HCT116 (cell line): ENCODE measurements at regions not wholly inside any gene's neighbourhood (a gene's known extent, or its start where the extent isn't known, plus 50 kb on each side); places are given as distances from the start of the nearest gene placed in this dataset.

Experiments
- ATAC-seq: fragments of 200-7000 bp; cut with Tn5 transposase; 2 replicates; pipeline ENCODE4 v1.9.1; 2020; ENCODE audit warnings: mild to moderate bottlenecking, moderate library complexity
- BruUV-seq: library from RNA; stranded (reverse); fragments of 400-500 nt; replicated peaks from 2 replicates; lab custom pipeline; 2021; lab: Mats Ljungman, UMichigan
- CTCF ChIA-PET: fragments of 300-600 bp; sonication (Branson Sonifier 250); formaldehyde crosslinking; loops from one replicate; lab custom pipeline; 2021; ENCODE audit warnings: antibody characterized with exemption; lab: Charles Lee
- POLR2A ChIA-PET: fragments of 300-600, 350-600 bp; sonication (Branson Sonifier 250); formaldehyde crosslinking; loops from one replicate; lab custom pipeline; 2021; ENCODE audit warnings: antibody characterized with exemption; lab: Charles Lee
- RAD21 ChIA-PET, 2 experiments: fragments of 300-600 bp; sonication (Branson Sonifier 250); formaldehyde crosslinking; loops; one replicate each; lab custom pipeline; 2023; ENCODE audit warnings: low total read pairs in 2 of 2; ENCODE audit not compliant: uncharacterized antibody in 2 of 2, unreplicated experiment in 2 of 2, low non-redundant PET in 1 of 2; lab: Charles Lee
- DNase-seq: peaks from one replicate; pipeline ENCODE4 v3.0.0-alpha.2; 2010; ENCODE audit warnings: low read depth, low spot score
- H2AFZ ChIP-seq: fragments of 200-600 bp; shearing (Covaris generic), sonication (generic); 2 replicates; pipeline ENCODE4 v1.6.1; 2017; ENCODE audit warnings: low read depth, mixed run types, mixed read lengths, antibody characterized with exemption, low read length; ENCODE audit not compliant: poor library complexity, severe bottlenecking
- H3K27ac ChIP-seq: 2 replicates; pipeline ENCODE4 v1.5.1; 2012; ENCODE audit warnings: low read depth, low read length
- H3K27me3 ChIP-seq: fragments of 200-600 bp; sonication (generic); 2 replicates; pipeline ENCODE4 v1.6.1; 2016; ENCODE audit warnings: mixed run types, low read length, mixed read lengths; ENCODE audit not compliant: insufficient read depth
- H3K36me3 ChIP-seq, 2 experiments: fragments of 200-500 bp in 1 of 2; fragments of 200-600 bp in 1 of 2; sonication (Bioruptor generic) in 1 of 2; sonication (generic) in 1 of 2; 2 replicates each; pipeline versions ENCODE4 v1.5.1 to v1.6.1; 2014 to 2016; ENCODE audit warnings: low read length in 2 of 2, inconsistent platforms in 1 of 2, mixed read lengths in 1 of 2, mixed run types in 1 of 2; ENCODE audit not compliant: insufficient read depth in 2 of 2, control insufficient read depth in 1 of 2
- H3K4me1 ChIP-seq, 2 experiments: fragments of 200-600 bp in 1 of 2; sonication (generic) in 1 of 2; 2 replicates each; pipeline versions ENCODE4 v1.5.1 to v1.6.1; 2012 to 2017; ENCODE audit warnings: low read length in 2 of 2, inconsistent platforms in 1 of 2, mild to moderate bottlenecking in 1 of 2, mixed read lengths in 1 of 2, mixed run types in 1 of 2, moderate library complexity in 1 of 2; ENCODE audit not compliant: insufficient read depth in 2 of 2, control insufficient read depth in 1 of 2
- H3K4me2 ChIP-seq: fragments of 200-600 bp; sonication (generic); 2 replicates; pipeline ENCODE4 v1.6.1; 2017; ENCODE audit warnings: mixed run types, low read length, mixed read lengths
- H3K4me3 ChIP-seq, 2 experiments: fragments of 200-600 bp in 1 of 2; sonication (generic) in 1 of 2; replicated peaks in 1 of 2; 2 replicates each; pipeline ENCODE4 v1.5.1; 2011 to 2016; ENCODE audit warnings: low read length in 2 of 2, control low read depth in 1 of 2, low read depth in 1 of 2, mild to moderate bottlenecking in 1 of 2, mixed read lengths in 1 of 2, mixed run types in 1 of 2
- H3K79me2 ChIP-seq: fragments of 200-600 bp; sonication (generic); 2 replicates; pipeline ENCODE4 v1.6.1; 2017; ENCODE audit warnings: mild to moderate bottlenecking, mixed run types, low read length, moderate library complexity, mixed read lengths; ENCODE audit not compliant: insufficient read depth
- H3K9ac ChIP-seq: fragments of 200-600 bp; sonication (generic); 2 replicates; pipeline ENCODE4 v1.6.1; 2016; ENCODE audit warnings: low read length, mixed read lengths
- H3K9me2 ChIP-seq: fragments of 200-600 bp; sonication (generic), shearing (Covaris generic); 2 replicates; pipeline ENCODE4 v1.6.1; 2017; ENCODE audit warnings: mixed run types, mild to moderate bottlenecking, moderate library complexity; ENCODE audit not compliant: insufficient read depth
- H3K9me3 ChIP-seq, 2 experiments: fragments of 200-500 bp in 1 of 2; fragments of 200-600 bp in 1 of 2; sonication (Bioruptor generic) in 1 of 2; sonication (generic) in 1 of 2; 2 replicates each; pipeline ENCODE4 v1.6.1; 2014 to 2017; ENCODE audit warnings: low read length in 2 of 2, mixed read lengths in 2 of 2, inconsistent platforms in 1 of 2, low read depth in 1 of 2, mild to moderate bottlenecking in 1 of 2, mixed run types in 1 of 2, moderate library complexity in 1 of 2; ENCODE audit not compliant: control insufficient read depth in 1 of 2, insufficient read depth in 1 of 2
- H4K20me1 ChIP-seq: fragments of 200-600 bp; sonication (generic), shearing (Covaris generic); 2 replicates; pipeline ENCODE4 v1.6.1; 2017; ENCODE audit warnings: mixed run types, mild to moderate bottlenecking, moderate library complexity; ENCODE audit not compliant: insufficient read depth
- ATF3 ChIP-seq: IDR thresholded peaks from 2 replicates; pipeline ENCODE4 v1.6.1; 2012
- CEBPB ChIP-seq: IDR thresholded peaks from 2 replicates; pipeline ENCODE4 v1.6.1; 2012; ENCODE audit warnings: low read depth
- CTCF ChIP-seq, 3 experiments: fragments of 200-600 bp in 1 of 3; sonication (generic) in 1 of 3; IDR thresholded peaks in 2 of 3; conservative IDR thresholded peaks in 1 of 3; 2 replicates each; pipeline ENCODE4 v1.5.1; 2012 to 2017; ENCODE audit warnings: low read depth in 2 of 3, low read length in 2 of 3, antibody characterized with exemption in 1 of 3, borderline replicate concordance in 1 of 3, control low read depth in 1 of 3, mild to moderate bottlenecking in 1 of 3, mixed read lengths in 1 of 3, mixed run types in 1 of 3, moderate library complexity in 1 of 3; ENCODE audit not compliant: insufficient read depth in 1 of 3
- EGR1 ChIP-seq: IDR thresholded peaks from 2 replicates; pipeline ENCODE4 v1.6.1; 2012; ENCODE audit warnings: low read depth
- ELF1 ChIP-seq: IDR thresholded peaks from 2 replicates; pipeline ENCODE4 v1.6.1; 2012; ENCODE audit warnings: low read depth, borderline replicate concordance
- EZH2phosphoT487 ChIP-seq: fragments of 200-600 bp; IDR thresholded peaks from 2 replicates; pipeline ENCODE4 v1.6.1; 2018; ENCODE audit warnings: antibody characterized with exemption, borderline replicate concordance
- FOSL1 ChIP-seq: IDR thresholded peaks from 2 replicates; pipeline ENCODE4 v1.6.1; 2012; ENCODE audit warnings: low read depth
- JUND ChIP-seq: IDR thresholded peaks from 2 replicates; pipeline ENCODE4 v1.6.1; 2012
- MAX ChIP-seq: IDR thresholded peaks from 2 replicates; pipeline ENCODE4 v1.6.1; 2012
- POLR2A ChIP-seq: IDR thresholded peaks from 2 replicates; pipeline ENCODE4 v1.7.0; 2011; ENCODE audit warnings: borderline replicate concordance; ENCODE audit not compliant: insufficient read depth, insufficient read length; ENCODE audit errors: extremely low read depth
- POLR2AphosphoS5 ChIP-seq: IDR thresholded peaks from 2 replicates; pipeline ENCODE4 v1.6.1; 2011; ENCODE audit warnings: mild to moderate bottlenecking, low read depth, low read length, moderate library complexity
- RAD21 ChIP-seq: IDR thresholded peaks from 2 replicates; pipeline ENCODE4 v1.6.1; 2012; ENCODE audit warnings: low read depth, mild to moderate bottlenecking
- REST ChIP-seq: IDR thresholded peaks from 2 replicates; pipeline ENCODE4 v1.6.1; 2012; ENCODE audit warnings: low read depth
- SIN3A ChIP-seq: IDR thresholded peaks from 2 replicates; pipeline ENCODE4 v1.6.1; 2012; ENCODE audit warnings: low read depth
- SP1 ChIP-seq: IDR thresholded peaks from 2 replicates; pipeline ENCODE4 v1.6.1; 2012; ENCODE audit warnings: low read depth
- SRF ChIP-seq: IDR thresholded peaks from 2 replicates; pipeline ENCODE4 v1.6.1; 2012; ENCODE audit warnings: low read depth
- TCF7L2 ChIP-seq: IDR thresholded peaks from 2 replicates; pipeline ENCODE4 v1.7.0; 2011; ENCODE audit warnings: borderline replicate concordance, inconsistent platforms; ENCODE audit not compliant: insufficient read depth, insufficient read length; ENCODE audit errors: extremely low read depth
- YY1 ChIP-seq: IDR thresholded peaks from 2 replicates; pipeline ENCODE4 v1.6.1; 2011; ENCODE audit warnings: low read length, low read depth, moderate library complexity, mild to moderate bottlenecking; ENCODE audit not compliant: insufficient replicate concordance; ENCODE audit errors: extremely low read depth
- ZBTB33 ChIP-seq: IDR thresholded peaks from 2 replicates; pipeline ENCODE4 v1.6.1; 2011; ENCODE audit warnings: mild to moderate bottlenecking, low read length, moderate library complexity; ENCODE audit not compliant: insufficient replicate concordance; ENCODE audit errors: extremely low read depth
- ZFX ChIP-seq: fragments of 450-650 bp; IDR thresholded peaks from 2 replicates; pipeline ENCODE4 v1.6.1; 2017
- ZNF274 ChIP-seq: fragments of 200-500 bp; sonication (Bioruptor generic); IDR thresholded peaks from 2 replicates; pipeline ENCODE4 v1.6.1; 2014; ENCODE audit warnings: mild to moderate bottlenecking, low read depth, low read length, inconsistent platforms
- intact Hi-C: fragments of 100-400 bp; cut with micrococcal nuclease; formaldehyde crosslinking; loops from 2 replicates; pipeline ENCODE4 v1.10.0; 2022

- ATAC-seq (peak; percentile 77), DNase-seq (no peak)
- Histone ChIP-seq H3K4me3 (peak overlapping the region in 1 of 2 experiments; percentile 43; a peak in 2 of 4 replicates), H2AFZ (peak overlapping the region; percentile 50), H3K9me2 (no peaks in the 10 kb centered on the region), H3K27me3 (no peaks in the 10 kb centered on the region), H3K9me3 (no peaks in the 10 kb centered on the region), H3K27ac (peak overlapping the region; percentile 8; the same call in 1 of the 2 replicates), H3K4me1 (peaks cover 15 to 36% of the 10 kb centered on the region in 2 experiments), H3K4me2 (peak overlapping the region; percentile 77), H3K36me3 (no peaks in the 10 kb centered on the region), H4K20me1 (no peaks in the 10 kb centered on the region), H3K9ac (no peak overlapping the region), H3K79me2 (no peaks in the 10 kb centered on the region)
- ChIA-PET RAD21 (no interaction called here), CTCF (interaction anchor here (1.1 kb wide), 1 partner anchor 459 kb away, joined by 4 read pairs; no protein-coding TSS in a partner anchor), POLR2A (interaction anchor here (1.5 kb wide), 1 partner anchor 32 kb away, joined by 3 read pairs; no protein-coding TSS in a partner anchor)
- BruUV-seq: no TSS peak
- intact Hi-C loops: no loop called here
- TF ChIP-seq TCF7L2 (no peak), POLR2A (no peak), ELF1 (no peak), YY1 (no peak), EGR1 (peak; percentile 57; the same call in 1 of the 2 replicates), JUND (peak; percentile 67), CTCF (IDR thresholded peaks at IDR 0.05 in 2 of 3, conservative IDR thresholded peaks at IDR 0.05 in 1 of 3; ENCODE audit: borderline replicate concordance in 1 of 3, insufficient read depth in 1 of 3, low read depth in 2 of 3, low read length in 2 of 3) (no peak), EZH2phosphoT487 (no peak), MAX (no peak), SRF (no peak), SIN3A (no peak), FOSL1 (peak; percentile 62), ZBTB33 (no peak), RAD21 (0 out of 2 replicates have a peak, but pooled peaks have one; percentile 5), CEBPB (no peak), ZFX (no peak), REST (no peak), POLR2AphosphoS5 (no peak), ZNF274 (no peak), ATF3 (no peak), SP1 (peak; percentile 60)
Observed at GRCh38 chr21:38679534-38679933, 126.2 kb upstream of the ETS2 start.
